ENCODE measurements at regions not wholly inside any gene's neighbourhood (a gene's known extent, or its start where the extent isn't known, plus 50 kb on each side); places are given as distances from the start of the nearest gene placed in this dataset.
"Not testable (repeated sequence)": the region's sequence is repeated elsewhere in the genome, so short reads cannot be mapped to it uniquely, and the experiment has no call there.

DNA sequence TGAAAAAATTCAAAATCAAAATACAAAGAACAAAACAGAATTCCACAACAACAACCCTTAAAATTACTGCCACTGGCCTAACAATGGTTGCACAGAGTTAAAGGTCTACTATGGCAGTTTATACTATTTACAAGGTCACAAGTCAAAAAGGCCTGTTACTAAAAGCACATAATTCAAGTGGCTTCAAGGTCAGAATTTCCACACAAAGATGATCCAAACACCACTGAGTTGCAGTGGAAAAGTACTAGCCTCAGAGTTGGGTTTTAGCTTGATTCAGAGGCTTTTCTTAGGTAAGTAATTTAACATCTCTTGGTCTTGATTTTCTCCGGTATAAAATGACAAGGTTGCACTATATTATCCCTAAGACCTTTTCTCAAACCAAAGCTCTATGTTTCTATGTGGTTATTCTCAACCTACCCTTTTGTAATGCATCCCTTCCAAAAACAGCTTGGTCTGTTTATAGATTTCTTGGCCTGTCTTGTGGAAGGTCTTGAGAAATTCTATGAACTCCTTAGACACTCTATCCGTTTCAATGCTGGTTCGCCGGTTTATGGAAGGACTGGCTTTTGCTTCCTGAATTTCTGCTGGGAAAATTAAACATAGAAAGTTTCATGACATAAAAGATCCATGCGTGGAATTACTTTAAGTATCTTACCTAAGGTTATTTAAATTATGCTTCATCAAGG is 69.5 kb downstream of the MDH2 start:
- not testable (repeated sequence) for H3K9me3 Mint-ChIP-seq, H3K4me3 Mint-ChIP-seq, H3K27ac Mint-ChIP-seq

DNA sequence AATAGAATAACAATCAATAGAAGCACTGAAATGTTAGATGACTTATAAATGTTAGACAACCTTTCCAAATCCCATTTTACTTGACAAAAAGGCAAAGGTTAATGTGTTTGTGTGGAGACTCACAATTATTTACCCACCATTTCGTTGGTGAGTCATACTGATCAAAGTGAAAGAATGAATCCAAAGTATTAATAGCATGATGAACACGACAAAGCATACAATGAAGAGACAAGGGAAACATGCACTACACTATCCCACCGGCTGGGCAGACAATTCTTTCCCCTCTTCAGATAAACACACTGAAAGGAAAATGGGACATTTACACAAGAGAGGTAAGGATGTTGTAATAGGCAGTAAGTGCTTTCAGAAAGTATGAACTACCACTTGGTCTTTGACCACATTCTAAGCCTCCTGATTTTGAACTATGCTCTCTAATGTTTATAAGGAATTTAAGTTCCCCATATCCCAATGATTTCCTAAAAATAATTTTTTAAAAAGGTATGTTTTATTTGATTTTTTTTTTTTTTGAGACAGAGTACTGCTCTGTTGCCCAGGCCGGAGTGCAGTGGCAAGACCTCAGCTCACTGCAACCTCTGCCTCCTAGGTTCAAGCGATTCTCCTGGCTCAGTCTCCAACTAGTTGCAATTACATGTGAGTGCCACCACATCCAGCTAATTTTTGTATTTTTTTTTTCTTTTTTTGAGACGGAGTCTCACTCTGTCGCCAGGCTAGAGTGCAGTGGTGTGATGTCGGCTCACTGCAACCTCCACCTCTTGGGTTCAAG is 70.5 kb downstream of the MDH2 start:
- H3K9me3 Mint-ChIP-seq; H3K4me3 Mint-ChIP-seq; H3K27me3 Mint-ChIP-seq (ENCODE audit: low read depth); DNase-seq (ENCODE audit: low spot score); H3K27ac Mint-ChIP-seq; H3K36me3 Mint-ChIP-seq (ENCODE audit: low read depth): not testable (repeated sequence)
- H3K4me1 Mint-ChIP-seq (ENCODE audit: low read depth): peaks cover 14% of the 10 kb centered on the region

More for the DNA sequence above, 69.5 kb downstream of the MDH2 start:
- not testable (repeated sequence) for H3K36me3 Mint-ChIP-seq (ENCODE audit: low read depth); DNase-seq (ENCODE audit: low spot score); H3K27me3 Mint-ChIP-seq (ENCODE audit: low read depth)
- H3K4me1 Mint-ChIP-seq (ENCODE audit: low read depth): peaks cover 11% of the 10 kb centered on the region

DNA sequence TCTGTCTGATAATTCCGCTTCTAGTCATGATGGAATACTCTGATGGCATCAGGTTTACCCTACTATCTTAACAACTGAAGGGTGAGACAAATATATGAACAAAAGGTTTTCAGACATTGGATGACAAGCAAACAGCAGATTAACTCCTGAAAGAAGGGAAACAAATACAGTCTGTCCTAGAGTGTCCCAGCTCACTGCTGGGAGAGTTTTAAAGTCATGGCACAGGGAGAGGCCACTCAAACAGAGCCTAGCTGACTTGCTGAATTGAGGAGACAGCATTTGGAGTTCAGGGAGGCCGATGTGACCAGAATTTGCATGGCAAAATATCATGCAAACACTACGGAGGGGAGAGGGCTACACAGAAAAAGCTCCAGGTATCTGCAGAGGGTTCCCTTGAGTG is 73.1 kb downstream of the MDH2 start:
- no peaks in the 10 kb centered on the region for H3K9me3 Mint-ChIP-seq
- DNase-seq (ENCODE audit: low spot score): no peak
- H3K27me3 Mint-ChIP-seq (ENCODE audit: low read depth): no peaks in the 10 kb centered on the region
- peaks cover 14% of the 10 kb centered on the region for H3K4me1 Mint-ChIP-seq (ENCODE audit: low read depth)
- H3K4me3 Mint-ChIP-seq: no peak overlapping the region
- H3K36me3 Mint-ChIP-seq (ENCODE audit: low read depth): no peaks in the 10 kb centered on the region
- no peak overlapping the region for H3K27ac Mint-ChIP-seq

DNA sequence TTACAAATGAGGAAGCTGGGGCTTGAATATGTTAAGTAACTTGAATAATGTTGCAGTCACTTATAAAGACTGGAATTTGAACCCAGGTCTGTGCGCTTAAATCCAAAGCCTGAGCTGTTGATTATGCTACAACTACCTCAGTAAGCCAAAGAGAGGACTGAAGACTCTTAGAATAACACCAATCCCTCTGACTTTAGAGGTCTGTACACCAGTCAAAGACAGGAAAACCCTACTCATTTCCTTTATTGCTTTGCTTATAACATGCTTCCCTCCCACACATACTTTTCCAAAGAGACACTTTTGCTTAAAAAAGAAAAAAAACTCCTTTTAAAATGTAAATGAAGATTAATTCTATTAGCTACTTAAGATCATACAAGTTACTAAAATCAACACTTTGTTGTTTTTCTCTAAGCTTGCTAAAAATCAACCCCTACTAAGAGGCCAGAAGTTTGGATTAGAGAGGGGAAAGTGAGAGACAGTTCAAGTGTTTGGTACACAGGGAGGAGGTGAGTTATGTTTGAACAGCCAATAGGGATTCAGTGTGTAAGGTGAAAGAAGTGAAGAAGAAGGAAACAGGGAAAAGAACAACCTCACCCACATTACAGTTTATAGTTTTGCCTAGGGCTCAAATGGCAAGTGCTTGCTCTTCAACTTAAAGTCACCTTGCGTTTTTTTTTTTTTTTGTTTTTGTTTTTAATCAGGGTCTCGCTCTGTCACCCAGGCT is 74.8 kb downstream of the MDH2 start:
- no peaks in the 10 kb centered on the region for H3K9me3 Mint-ChIP-seq
- H3K4me3 Mint-ChIP-seq: no peak overlapping the region
- H3K4me1 Mint-ChIP-seq (ENCODE audit: low read depth): peaks cover 14% of the 10 kb centered on the region
- no peak for DNase-seq (ENCODE audit: low spot score)
- no peaks in the 10 kb centered on the region for H3K27me3 Mint-ChIP-seq (ENCODE audit: low read depth)
- peak overlapping the region; percentile 3 for H3K27ac Mint-ChIP-seq
- no peaks in the 10 kb centered on the region for H3K36me3 Mint-ChIP-seq (ENCODE audit: low read depth)

DNA sequence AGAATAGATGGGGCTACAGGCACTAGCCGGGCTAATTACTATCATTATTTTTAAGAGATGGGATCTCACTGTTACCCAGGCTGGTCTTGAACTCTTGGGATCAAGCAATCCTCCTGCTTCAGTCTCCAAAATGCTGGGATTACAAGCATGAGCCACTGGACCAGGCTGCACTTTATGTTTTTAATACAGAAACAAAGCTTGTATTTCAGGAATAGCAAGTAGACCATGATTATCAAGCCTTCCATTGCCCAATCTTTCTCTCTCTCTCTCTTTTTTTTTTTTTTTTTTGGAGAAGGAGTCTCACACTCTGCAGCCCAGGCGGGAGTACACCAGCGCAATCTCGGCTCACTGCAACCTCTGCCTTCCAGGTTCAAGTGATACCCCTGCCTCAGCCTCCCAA is 75.4 kb downstream of the MDH2 start:
- Mint-ChIP-seq H3K4me3 (no peak overlapping the region), H3K9me3 (no peaks in the 10 kb centered on the region), H3K4me1 (ENCODE audit: low read depth) (peaks cover 14% of the 10 kb centered on the region), H3K36me3 (ENCODE audit: low read depth) (no peaks in the 10 kb centered on the region), H3K27ac (no peak overlapping the region), H3K27me3 (ENCODE audit: low read depth) (no peaks in the 10 kb centered on the region)
- DNase-seq (ENCODE audit: low spot score): no peak

DNA sequence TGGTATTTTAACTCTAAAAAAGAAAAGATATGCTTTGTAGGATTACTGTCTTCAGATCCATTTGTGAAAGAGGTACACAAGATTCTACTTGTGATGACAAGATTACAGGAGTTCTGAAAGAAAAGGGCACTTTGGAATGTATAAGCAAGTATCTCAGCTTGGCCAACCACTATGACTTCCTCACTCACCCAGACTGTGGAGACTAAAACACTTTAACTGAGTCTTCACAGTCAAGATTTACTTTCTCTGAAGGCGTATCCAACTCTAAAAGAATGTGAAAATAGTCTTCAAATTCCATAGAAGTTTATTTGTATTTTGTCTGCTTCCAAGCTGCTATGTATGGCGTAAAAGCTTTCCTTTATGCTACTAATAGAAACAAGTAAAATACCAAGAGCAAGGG is 76.1 kb upstream of the SRRM3 start:
- no peaks in the 10 kb centered on the region for H3K36me3 Mint-ChIP-seq (ENCODE audit: low read depth)
- H3K27ac Mint-ChIP-seq: no peak overlapping the region
- H3K9me3 Mint-ChIP-seq: no peaks in the 10 kb centered on the region
- no peak for DNase-seq (ENCODE audit: low spot score)
- no peaks in the 10 kb centered on the region for H3K27me3 Mint-ChIP-seq (ENCODE audit: low read depth)
- H3K4me1 Mint-ChIP-seq (ENCODE audit: low read depth): peaks cover 20% of the 10 kb centered on the region
- no peak overlapping the region for H3K4me3 Mint-ChIP-seq

DNA sequence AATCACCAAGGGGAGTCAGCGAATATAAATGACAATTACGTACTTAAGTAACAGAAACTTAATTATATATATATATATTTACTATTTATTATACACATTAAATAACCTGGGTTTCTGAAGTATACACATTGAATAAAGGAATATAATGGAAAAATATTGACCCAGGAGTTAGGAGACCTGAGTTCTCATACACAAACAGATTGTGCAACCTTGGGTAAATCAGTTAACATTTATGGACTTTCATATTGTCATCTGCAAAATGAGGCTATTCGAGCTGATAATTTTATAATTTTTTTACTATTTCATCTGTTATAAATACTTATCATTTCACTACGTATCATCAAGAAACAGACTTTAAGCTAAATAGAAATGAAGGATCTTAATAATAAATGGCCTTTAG is 75.1 kb upstream of the SRRM3 start:
- H3K27me3 Mint-ChIP-seq (ENCODE audit: low read depth): no peaks in the 10 kb centered on the region
- no peaks in the 10 kb centered on the region for H3K36me3 Mint-ChIP-seq (ENCODE audit: low read depth)
- no peak for DNase-seq (ENCODE audit: low spot score)
- peaks cover 19% of the 10 kb centered on the region for H3K4me1 Mint-ChIP-seq (ENCODE audit: low read depth)
- H3K9me3 Mint-ChIP-seq: no peaks in the 10 kb centered on the region
- H3K4me3 Mint-ChIP-seq: no peak overlapping the region
- no peak overlapping the region for H3K27ac Mint-ChIP-seq

DNA sequence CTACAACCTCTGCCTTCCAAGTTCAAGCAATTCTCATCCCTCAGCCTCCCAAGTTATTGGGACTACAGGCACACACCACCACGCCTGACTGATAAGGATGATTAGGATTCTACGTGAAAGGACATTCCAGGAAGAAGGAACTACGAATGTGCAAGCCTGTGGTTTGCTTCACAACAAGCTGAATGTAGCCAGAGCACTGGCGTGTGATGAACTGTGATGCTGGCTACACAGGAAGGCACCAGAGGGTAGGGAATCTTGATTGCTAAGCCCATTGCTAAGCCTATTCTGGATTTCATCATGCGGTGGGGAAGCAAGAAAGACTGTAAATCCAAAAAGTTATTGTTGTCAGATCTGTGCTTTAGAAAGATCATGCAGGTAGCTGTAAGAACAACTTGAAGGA is 72.3 kb upstream of the SRRM3 start:
- no peak overlapping the region for H3K4me3 Mint-ChIP-seq
- no peaks in the 10 kb centered on the region for H3K36me3 Mint-ChIP-seq (ENCODE audit: low read depth)
- H3K27me3 Mint-ChIP-seq (ENCODE audit: low read depth): no peaks in the 10 kb centered on the region
- no peak for DNase-seq (ENCODE audit: low spot score)
- peaks cover 34% of the 10 kb centered on the region for H3K4me1 Mint-ChIP-seq (ENCODE audit: low read depth)
- H3K9me3 Mint-ChIP-seq: no peaks in the 10 kb centered on the region
- no peak overlapping the region for H3K27ac Mint-ChIP-seq

DNA sequence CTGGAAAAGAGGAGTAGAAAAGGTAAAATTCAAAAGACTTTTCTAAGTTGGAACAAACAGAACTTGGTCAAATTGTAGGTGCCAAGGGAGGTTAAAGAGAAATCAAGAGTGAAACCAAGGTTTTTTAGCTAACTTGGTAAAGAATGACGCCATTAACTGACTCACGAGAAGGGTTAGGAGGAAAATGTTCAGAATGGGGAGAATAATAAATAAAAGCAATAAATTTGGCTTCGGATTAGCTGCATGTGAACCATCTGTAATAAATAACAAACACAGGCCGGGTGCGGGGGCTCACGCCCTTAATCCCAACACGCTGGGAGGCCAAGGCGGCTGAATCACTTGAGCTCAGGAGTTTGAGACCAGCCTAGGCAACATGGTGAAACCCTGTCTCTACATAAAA is 71.9 kb upstream of the SRRM3 start:
- Mint-ChIP-seq H3K4me1 (ENCODE audit: low read depth) (peaks cover 34% of the 10 kb centered on the region), H3K27ac (no peak overlapping the region), H3K4me3 (no peak overlapping the region), H3K27me3 (ENCODE audit: low read depth) (no peaks in the 10 kb centered on the region), H3K36me3 (ENCODE audit: low read depth) (no peaks in the 10 kb centered on the region), H3K9me3 (no peaks in the 10 kb centered on the region)
- DNase-seq (ENCODE audit: low spot score): no peak

DNA sequence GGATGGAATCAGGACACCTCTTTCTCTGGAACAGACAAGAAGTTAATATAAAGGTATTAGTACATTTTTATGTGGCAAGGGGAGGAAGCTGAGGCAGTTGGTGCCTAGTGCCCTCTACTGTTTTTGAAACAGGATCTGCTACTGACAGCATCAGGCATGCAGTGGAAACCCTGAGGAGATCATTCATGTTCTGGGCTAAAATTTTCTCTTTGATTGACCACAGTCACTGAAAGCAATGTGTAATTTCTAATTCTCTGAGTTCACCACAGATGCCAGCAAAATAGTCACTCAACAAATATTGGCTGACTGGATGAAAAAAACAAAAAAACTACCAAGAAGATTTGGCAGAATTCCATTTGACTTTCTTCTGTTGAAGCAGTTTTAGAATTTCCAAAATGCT is 71.0 kb upstream of the SRRM3 start:
- not testable (repeated sequence) for H3K9me3 Mint-ChIP-seq; H3K36me3 Mint-ChIP-seq (ENCODE audit: low read depth); H3K27me3 Mint-ChIP-seq (ENCODE audit: low read depth); H3K27ac Mint-ChIP-seq; DNase-seq (ENCODE audit: low spot score); H3K4me3 Mint-ChIP-seq
- H3K4me1 Mint-ChIP-seq (ENCODE audit: low read depth): peaks cover 34% of the 10 kb centered on the region

DNA sequence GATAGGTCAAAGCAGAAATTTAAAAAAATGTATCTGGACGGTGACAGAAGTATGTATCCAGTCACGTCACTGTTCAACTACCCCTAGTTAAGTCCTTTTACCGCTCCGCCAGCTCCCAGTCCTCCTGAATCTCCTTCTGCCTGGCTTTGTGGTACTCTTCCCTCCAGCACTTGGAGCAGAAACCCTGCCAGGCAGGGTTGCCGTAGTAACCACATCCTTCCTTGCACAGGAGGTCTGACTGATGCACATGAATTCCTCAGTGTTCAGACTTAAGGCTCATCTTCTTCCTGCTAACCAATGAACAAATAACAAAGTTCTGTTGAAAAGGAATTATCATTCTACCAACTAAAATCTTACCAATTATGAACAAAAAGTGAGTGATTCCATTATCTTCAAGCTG is 69.8 kb upstream of the SRRM3 start:
- H3K27me3 Mint-ChIP-seq (ENCODE audit: low read depth); H3K9me3 Mint-ChIP-seq; DNase-seq (ENCODE audit: low spot score); H3K36me3 Mint-ChIP-seq (ENCODE audit: low read depth); H3K4me3 Mint-ChIP-seq: not testable (repeated sequence)
- peaks cover 34% of the 10 kb centered on the region for H3K4me1 Mint-ChIP-seq (ENCODE audit: low read depth)
- peak overlapping the region; percentile 13 for H3K27ac Mint-ChIP-seq

DNA sequence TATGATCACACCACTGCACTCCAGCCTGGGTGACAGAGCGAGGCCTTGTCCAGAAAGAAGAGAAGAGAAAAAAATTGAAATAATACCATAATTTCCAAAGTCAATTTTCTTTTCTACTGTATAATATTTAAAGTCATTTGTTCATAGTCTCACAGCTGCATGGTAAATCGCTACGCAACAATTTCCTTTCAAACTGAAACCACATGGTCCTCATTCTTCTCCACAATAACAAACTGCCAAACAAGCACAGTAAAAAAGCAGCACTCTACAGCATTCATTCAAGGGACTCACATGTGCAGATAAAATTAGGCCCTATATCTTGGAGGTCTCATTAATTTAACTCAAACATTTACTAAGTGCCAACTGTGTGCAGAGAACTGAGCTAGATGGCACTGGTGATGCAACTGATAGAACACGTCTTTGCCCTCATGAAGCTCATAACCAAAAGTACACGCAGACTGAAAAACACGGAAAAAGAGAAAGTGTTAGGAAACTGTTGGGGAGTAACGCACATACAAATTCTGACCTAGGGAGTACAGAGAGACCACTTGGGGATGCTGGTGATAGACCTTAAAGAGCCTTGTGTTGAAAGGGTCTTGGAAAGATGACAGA is 68.4 kb upstream of the SRRM3 start:
- peak overlapping the region; percentile 89 for H3K27ac Mint-ChIP-seq
- H3K36me3 Mint-ChIP-seq (ENCODE audit: low read depth): no peaks in the 10 kb centered on the region
- H3K9me3 Mint-ChIP-seq: no peaks in the 10 kb centered on the region
- peaks cover 44% of the 10 kb centered on the region for H3K4me1 Mint-ChIP-seq (ENCODE audit: low read depth)
- no peak for DNase-seq (ENCODE audit: low spot score)
- H3K27me3 Mint-ChIP-seq (ENCODE audit: low read depth): peaks cover 3% of the 10 kb centered on the region
- H3K4me3 Mint-ChIP-seq: peak overlapping the region; percentile 74

DNA sequence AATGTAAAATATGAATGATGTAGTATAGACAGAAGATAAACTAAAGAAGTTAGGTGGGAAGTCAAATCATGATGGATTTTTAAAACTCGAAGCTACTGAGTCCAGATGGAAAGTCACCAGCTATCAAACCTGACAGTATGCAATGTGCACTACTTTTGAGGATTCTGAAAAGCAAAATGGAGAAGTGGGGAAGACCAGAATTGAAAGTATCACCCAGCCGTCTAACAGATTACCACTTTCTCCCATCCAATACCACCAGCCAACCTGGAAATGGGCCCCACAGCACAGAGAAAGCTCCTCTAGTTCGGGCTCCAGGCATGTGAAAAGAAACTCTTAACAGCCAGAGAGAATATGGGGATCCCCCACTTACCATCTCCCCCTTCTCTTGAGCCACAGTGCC is 67.9 kb upstream of the SRRM3 start:
- Mint-ChIP-seq H3K27ac (peak overlapping the region; percentile 89), H3K27me3 (ENCODE audit: low read depth) (peaks cover 3% of the 10 kb centered on the region), H3K36me3 (ENCODE audit: low read depth) (no peaks in the 10 kb centered on the region), H3K9me3 (no peaks in the 10 kb centered on the region), H3K4me3 (peak overlapping the region; percentile 74), H3K4me1 (ENCODE audit: low read depth) (peaks cover 49% of the 10 kb centered on the region)
- DNase-seq (ENCODE audit: low spot score): no peak

DNA sequence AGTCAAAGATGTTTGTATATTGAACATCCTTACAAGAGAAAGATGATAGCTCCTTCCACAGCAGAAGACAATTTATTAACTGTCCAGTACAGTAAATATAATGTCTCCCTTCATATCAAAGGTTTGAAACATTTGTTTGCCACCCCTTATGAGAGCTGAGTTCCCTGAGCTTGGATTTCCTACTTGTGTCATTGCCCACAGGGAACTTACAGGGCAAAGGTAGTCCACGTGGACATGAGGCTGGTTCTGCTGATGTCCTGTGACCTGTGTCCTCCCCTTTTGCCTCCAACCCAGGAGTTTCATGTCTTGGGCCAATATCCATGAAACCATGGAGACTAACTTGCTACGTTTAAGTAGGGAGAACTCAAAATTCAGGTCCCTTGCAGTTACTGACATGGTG is 66.4 kb upstream of the SRRM3 start:
- not testable (repeated sequence) for DNase-seq (ENCODE audit: low spot score); H3K27ac Mint-ChIP-seq; H3K9me3 Mint-ChIP-seq; H3K27me3 Mint-ChIP-seq (ENCODE audit: low read depth); H3K36me3 Mint-ChIP-seq (ENCODE audit: low read depth); H3K4me3 Mint-ChIP-seq
- H3K4me1 Mint-ChIP-seq (ENCODE audit: low read depth): peaks cover 55% of the 10 kb centered on the region

All from T-helper 2 cell treated with Interferon-gamma antibody and Interleukin-4, amounts not matched to agents 5 μg/mL and 100 μg/mL, for 36 hours (primary cell).